GM21367 (cell line): ENCODE measurements at regions not wholly inside any gene's neighbourhood (a gene's known extent, or its start where the extent isn't known, plus 50 kb on each side); places are given as distances from the start of the nearest gene placed in this dataset.

Source experiments
- ATAC-seq: cut with Tn5 transposase; IDR thresholded peaks from one replicate; pipeline ENCODE4 v1.9.1; 2021; ENCODE audit not compliant: unreplicated experiment

DNA sequence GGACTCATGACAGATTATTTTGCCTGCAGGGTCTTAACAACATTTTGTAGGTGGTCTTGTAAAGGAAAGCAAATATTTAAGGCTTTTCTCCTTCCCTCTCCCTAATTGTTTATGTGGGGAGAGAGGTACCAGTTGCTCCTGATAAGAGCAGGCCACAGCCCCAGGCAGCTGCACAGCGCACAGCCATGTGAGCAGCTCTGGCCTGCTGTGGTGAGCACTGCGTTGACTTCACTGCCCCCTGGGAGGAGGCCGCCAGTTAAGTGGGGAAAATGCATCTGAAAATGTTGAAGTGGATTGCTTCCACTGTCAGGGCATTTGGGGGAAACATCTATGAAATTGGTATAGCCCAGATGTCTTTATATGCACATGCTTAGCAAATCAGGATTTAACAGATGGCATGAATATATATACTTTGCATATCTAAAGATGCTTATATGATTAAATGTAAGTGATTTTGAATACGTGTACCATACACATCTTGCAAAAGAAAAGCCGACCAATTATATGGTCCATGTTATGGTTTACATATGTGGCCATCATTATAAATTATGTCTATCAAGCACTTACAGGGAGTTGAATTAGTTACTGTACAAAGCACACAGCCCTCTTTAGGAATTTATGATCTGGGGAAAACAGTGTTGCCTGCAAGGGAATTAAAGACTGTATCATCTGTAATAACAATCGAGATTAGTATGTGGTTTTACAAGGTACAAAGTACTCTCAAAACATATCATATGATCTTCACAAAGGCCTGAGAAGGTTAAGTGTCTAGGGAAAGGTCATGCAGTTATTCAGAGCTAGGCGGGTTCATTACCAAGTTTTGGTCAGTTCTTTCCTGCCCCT lies 132.1 kb downstream of the RHOU start:
- ATAC-seq = no peak

GRCh38 chr1:228867951-228868730 lies 132.9 kb downstream of the RHOU start:
- ATAC-seq = no peak

DNA sequence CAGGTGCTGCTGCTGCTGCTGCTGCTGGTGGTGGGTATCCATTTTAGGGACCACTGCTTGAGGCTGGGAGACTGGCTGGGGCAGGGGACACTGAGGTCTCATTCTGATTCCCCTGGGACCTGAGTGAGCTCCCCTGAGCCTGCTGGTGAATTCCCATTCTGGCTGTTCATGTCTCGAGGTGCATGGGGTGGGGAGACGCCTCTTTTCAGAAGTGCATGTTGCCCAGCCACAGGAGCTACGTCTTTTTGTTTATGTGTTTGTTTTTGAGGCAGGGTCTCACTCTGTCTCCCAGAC lies 133.4 kb downstream of the RHOU start:
- no peak for ATAC-seq

DNA sequence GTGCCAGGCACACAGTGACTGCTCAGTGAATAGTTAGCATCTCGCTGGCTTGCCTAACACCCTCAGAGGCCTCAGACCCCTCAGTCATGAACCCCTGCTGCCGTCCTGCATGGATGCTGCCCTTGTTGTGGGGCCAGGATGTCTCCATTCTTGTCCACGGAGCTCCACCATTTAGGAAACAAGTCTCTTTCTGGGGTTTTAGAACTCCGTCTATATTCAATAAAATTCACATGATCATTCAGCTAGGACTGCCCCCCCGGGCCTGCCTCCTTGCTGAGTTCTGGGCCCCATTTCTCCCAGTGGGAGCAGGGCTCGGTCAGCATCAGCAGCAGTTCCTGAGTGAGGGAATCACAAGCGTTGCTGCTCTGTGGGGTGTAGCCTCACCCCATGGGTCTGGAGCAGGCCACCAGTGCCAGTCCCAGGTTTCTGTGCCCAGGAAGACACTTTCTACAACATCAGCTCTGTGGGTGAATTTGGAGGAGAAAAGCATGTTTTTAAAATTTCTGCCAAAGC lies 134.1 kb downstream of the RHOU start:
- ATAC-seq = no peak

DNA sequence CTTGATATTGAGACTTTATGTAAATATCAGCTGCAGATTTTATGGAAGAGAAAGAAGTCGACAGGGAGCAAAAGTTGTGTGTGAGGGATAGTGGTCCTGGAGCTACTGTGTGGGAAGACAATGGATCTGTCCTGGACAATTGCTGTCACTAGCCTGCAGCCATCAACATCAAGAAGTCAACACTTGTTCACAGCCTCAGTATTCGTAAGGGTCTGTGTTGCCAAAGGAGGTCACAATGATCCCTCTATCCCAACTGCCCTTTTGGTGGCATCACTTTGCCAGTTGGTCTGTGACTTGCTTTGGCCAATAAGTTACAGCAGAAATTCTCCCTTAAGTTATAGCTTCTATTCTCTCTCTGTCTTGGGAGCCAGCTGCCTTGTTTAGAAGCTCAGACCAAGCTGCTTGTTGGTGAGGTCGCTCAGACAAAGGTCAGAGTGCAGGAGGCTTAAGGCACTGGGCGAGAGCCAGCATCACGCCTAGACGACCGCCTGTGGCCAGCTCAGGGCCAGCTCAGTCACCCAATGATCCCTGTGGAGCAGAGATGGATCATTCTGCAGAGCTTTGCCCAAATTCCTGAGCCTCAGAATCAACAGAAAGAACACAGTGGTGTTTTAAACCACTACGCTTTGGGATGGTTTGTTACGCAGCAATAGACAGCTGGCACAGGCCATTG lies 134.9 kb downstream of the RHOU start:
- ATAC-seq = no peak

DNA sequence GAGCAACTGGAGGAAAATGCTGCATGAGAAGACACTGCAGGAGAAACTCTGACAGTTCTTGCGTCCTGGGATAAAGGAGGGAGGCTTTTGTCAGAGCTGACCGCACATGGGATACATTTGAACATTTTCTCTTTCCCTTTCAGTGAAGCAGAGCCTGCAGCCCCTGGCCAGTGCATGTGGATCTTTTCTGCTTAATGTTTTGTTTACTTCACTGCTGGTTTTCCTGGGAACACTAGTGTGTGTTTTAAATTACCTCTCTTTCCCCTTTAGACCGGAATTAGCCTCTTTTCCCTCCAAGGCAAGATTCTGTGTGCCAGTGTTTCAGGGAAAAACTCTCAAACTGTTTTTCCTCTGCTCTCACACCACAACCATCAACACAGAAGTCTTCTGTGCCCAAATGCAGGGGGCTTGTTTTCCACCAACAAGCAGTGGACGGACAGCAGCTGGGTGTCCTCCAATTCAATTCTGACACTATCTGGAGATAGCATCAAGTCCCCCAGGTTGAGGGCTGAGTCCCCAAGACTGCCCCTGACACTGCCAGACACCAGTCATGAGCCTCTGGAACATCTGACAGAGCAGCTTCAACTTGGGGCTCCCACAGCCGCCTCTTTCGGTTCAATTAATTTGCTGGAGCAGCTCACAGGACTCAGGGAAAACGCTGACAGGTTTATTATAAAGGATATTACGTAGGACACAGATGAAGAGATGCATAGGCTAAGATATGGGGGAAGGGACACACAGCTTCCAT lies 136.2 kb downstream of the RHOU start:
- no peak for ATAC-seq

- ATAC-seq = no peak
Observed at GRCh38 chr1:228872080-228872479, 136.8 kb downstream of the RHOU start.

DNA sequence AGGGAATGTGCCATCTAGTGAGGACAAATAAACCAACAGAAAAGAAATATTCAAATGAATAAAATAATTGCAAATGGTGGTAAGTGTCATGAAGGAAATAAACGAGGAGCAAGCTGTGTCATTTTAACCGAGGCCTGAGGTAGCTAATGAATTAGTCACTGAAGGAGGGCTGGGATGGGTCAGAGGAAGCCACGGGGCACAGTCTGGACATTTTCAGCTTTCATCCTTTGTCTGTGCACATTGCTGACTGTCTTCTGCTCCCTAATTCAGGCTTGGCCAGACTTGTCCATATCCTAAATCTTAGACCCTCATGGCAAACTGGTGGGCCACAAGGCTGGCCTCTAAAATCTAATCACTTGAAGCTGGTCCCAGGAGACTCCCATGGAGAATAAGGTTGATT lies 138.4 kb downstream of the RHOU start:
- ATAC-seq = no peak

DNA sequence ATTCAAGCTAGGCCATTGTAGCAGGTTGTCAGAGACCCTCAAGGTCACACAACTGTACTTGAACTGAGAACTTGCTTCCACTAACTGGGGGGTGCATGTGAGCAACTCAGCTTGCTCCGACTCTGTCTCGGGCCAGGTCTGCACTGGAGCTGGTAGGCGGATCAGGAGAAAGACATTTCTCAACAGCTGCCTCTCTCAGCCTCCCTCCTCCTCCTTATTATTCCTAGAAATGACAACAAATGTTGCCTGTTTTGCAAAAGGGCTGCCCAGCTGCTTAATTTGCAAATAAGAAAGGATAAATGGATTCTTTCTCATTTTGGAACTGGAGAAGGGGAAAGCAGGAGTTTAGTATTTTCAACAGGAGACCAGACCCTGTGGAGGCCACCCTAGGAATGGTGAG lies 140.5 kb downstream of the RHOU start:
- no peak for ATAC-seq

GRCh38 chr1:228876187-228876586 lies 140.9 kb downstream of the RHOU start:
- ATAC-seq = no peak

DNA sequence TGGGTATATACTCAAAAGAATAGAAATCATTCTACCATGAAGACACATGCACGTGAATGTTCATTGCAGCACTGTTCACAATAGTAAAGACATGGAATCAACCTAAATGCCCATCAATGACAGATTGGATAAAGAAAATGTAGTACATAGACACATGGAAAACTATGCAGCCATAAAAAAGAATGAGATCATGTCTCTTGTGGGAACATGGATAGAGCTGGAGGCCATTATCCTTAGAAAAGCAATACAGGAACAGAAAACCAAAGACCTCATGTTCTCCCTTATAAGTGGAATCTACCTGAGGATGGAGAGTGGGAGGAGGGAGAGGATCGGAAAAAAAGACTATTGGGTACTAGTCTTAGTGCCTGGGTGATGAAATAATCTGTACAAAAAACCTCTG lies 143.9 kb downstream of the RHOU start:
- no peak for ATAC-seq

- ATAC-seq = no peak
Observed at GRCh38 chr1:228882041-228882770, 146.9 kb downstream of the RHOU start.

DNA sequence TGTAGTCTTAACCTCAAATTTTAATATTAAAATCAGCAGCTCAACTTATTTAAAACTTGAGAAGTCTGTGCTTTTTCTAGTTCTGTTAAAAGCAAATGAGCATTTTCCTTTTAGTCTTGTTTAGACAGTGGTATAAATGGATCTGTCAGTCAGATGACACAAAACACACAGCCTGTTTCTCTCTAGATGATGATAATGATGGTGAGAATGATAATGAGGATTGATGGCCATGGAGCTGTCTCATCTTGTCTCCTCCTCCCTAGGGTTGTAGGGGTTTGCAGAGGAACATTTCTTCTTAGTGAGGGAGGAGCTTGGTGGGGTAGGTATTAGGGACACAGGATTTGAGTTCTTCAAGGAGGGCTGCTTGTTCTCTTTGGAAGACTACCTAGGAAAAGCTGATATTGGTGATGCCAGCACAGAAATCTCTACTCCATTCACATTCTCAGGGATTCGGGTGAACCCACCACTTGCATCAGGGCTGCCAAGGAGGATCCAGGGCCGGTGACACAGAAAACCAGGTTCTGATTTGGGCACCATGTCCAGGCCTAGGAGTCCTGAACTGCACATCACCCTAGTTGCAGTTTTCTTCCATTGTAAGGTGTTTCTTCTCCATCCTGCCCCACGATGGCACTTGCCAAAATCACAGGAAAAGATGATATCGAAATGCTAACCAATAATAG lies 147.6 kb downstream of the RHOU start:
- no peak for ATAC-seq

- no peak for ATAC-seq
Observed at GRCh38 chr1:228883535-228883934, 148.3 kb downstream of the RHOU start.

- no peak for ATAC-seq
Observed at GRCh38 chr1:228884196-228884595, 148.9 kb downstream of the RHOU start.

DNA sequence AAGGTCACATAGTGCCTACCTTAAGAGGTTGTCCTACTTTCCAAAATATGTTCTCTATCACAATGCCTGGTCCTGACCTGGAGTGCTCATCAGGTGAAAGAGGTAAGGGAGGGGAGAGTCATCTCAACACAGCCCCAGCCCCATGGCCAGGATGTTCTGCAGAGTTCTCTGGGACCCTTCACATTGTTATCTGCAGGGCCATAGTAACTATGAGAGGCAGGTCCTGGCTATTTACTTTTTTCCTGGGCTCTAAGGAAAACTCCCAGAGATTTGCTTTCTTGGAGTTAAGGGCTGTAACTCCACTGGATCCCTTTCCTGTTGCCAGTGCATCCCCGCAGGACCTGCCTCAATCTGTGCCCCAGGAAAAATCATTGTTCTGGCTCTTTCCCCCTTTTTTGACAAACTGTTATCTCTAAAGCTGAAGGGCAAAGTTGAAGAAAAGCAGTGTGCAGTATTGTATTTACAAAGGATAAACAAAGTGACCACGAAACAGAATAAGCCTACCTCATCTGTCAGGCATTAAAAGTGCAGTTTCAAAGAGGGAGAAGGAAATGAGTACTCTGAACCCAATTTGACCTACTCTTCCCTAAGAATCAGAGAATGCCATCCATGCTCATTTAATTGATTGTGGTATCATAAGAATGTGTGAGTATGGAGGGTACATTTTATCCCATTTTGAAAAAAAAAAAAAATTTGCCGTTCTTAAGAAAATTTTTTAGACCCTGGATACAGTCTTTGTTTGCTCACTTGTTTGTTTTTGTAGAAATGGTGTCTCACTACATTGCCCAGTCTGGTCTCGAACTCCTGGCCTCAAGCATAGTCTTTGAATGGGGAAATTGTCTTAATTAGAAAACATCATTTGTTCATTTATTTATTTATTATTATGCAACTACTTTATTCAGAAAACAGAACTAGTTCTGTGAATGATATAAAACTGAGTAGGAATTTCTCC lies 149.6 kb downstream of the RHOU start:
- no peak for ATAC-seq

DNA sequence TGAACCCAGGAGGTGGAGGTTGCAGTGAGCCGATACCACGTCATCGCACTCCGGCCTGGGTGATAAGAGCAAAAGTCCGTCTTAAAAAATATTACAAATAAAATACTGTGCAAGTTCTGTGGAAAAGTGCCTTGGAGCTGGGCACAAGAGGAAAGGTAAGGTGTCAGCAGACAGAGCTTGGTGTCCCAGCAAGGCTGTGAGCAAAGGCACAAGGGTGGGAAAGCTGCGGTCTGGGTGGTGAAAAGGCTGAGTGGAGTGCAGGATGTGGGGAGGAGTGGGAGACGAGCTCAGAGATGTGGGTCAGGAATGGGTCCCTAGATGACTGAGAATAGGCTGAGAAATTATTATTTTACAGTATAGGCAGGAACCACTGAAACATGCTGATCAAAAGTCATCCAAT lies 150.6 kb downstream of the RHOU start:
- ATAC-seq = no peak

DNA sequence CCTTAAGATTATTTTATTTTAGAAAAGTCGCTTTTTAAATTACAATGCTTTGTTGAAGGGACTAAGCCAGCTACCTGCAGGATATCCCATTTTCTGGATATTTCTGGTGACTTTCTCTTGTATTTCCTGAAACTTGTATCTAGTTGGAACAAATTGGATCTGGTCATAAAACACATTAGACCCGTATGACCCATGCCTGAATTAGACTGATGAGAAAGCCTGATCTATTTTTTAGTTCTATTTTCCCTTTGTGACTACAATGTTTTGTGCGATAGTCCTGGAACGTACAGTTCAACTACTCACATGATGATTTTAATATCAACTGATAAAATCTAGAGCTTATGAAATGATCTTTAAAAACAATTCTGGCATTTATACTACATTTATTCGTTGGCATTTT lies 151.8 kb downstream of the RHOU start:
- no peak for ATAC-seq

GRCh38 chr1:228887960-228888359 lies 152.7 kb downstream of the RHOU start:
- ATAC-seq = no peak
